Daoy (cell line): ENCODE measurements at regions not wholly inside any gene's neighbourhood (a gene's known extent, or its start where the extent isn't known, plus 50 kb on each side); places are given as distances from the start of the nearest gene placed in this dataset.
"Not testable (repeated sequence)": the region's sequence is repeated elsewhere in the genome, so short reads cannot be mapped to it uniquely, and the experiment has no call there.

Experiments used
- DNase-seq: peaks from one replicate; pipeline ENCODE4 v3.0.0-alpha.2; 2015; ENCODE audit warnings: low read depth

- DNase-seq, result peak; percentile 28
These were observed 639.4 kb upstream of the TBX3 start for GRCh38 chr12:115323223-115323905.

GRCh38 chr12:115322275-115322674 lies 638.3 kb upstream of the TBX3 start:
- no peak for DNase-seq

GRCh38 chr12:115320967-115321366 lies 637.0 kb upstream of the TBX3 start:
- no peak for DNase-seq

GRCh38 chr12:115320451-115320850 lies 636.5 kb upstream of the TBX3 start:
- DNase-seq, result no peak

- no peak for DNase-seq
These were observed 635.6 kb upstream of the TBX3 start for GRCh38 chr12:115319446-115320040.

- DNase-seq, result peak; percentile 59
These were observed 630.0 kb upstream of the TBX3 start for GRCh38 chr12:115313929-115314328.

- no peak for DNase-seq
These were observed 628.9 kb upstream of the TBX3 start for GRCh38 chr12:115312901-115313300.

- DNase-seq, result no peak
These were observed 627.9 kb upstream of the TBX3 start for GRCh38 chr12:115311875-115312274.

- DNase-seq, result no peak
These were observed 624.9 kb upstream of the TBX3 start for GRCh38 chr12:115308918-115309317.

- no peak for DNase-seq
These were observed 622.4 kb upstream of the TBX3 start for GRCh38 chr12:115306380-115306779.

- DNase-seq, result no peak
These were observed 621.9 kb upstream of the TBX3 start for GRCh38 chr12:115305867-115306266.

GRCh38 chr12:115305275-115305674 lies 621.3 kb upstream of the TBX3 start:
- no peak for DNase-seq

GRCh38 chr12:115303723-115304309 lies 619.8 kb upstream of the TBX3 start:
- DNase-seq, result no peak

- no peak for DNase-seq
These were observed 613.5 kb upstream of the TBX3 start for GRCh38 chr12:115297445-115297844.

- DNase-seq, result no peak
These were observed 612.7 kb upstream of the TBX3 start for GRCh38 chr12:115296613-115297198.

- DNase-seq, result no peak
These were observed 611.9 kb upstream of the TBX3 start for GRCh38 chr12:115295886-115296285.

- no peak for DNase-seq
These were observed 610.6 kb upstream of the TBX3 start for GRCh38 chr12:115294453-115295133.

- DNase-seq, result not testable (repeated sequence)
These were observed 601.5 kb upstream of the TBX3 start for GRCh38 chr12:115285429-115285828.

- DNase-seq, result no peak
These were observed 589.5 kb upstream of the TBX3 start for GRCh38 chr12:115273456-115273855.

- no peak for DNase-seq
These were observed 584.5 kb upstream of the TBX3 start for GRCh38 chr12:115268451-115268850.

GRCh38 chr12:115267891-115268290 lies 583.9 kb upstream of the TBX3 start:
- no peak for DNase-seq

GRCh38 chr12:115267464-115267863 lies 583.5 kb upstream of the TBX3 start:
- no peak for DNase-seq
